B cell (primary cell): ENCODE measurements at regions not wholly inside any gene's neighbourhood (a gene's known extent, or its start where the extent isn't known, plus 50 kb on each side); places are given as distances from the start of the nearest gene placed in this dataset.

Source experiments
- ATAC-seq: fragments of 200-7000 bp; cut with Tn5 transposase; one replicate; pipeline ENCODE4 v1.10.0; 2021; ENCODE audit warnings: low read depth, mild to moderate bottlenecking, moderate number of reproducible peaks, moderate library complexity
- CTCF ChIA-PET: fragments of 350-600 bp; sonication (Branson Sonifier 250); formaldehyde crosslinking; loops from one replicate; lab custom pipeline; 2021; ENCODE audit warnings: antibody characterized with exemption, inconsistent platforms; lab: Charles Lee
- POLR2A ChIA-PET: fragments of 350-600 bp; sonication (Branson Sonifier 250); formaldehyde crosslinking; loops from one replicate; lab custom pipeline; 2021; ENCODE audit warnings: antibody characterized with exemption; lab: Charles Lee
- DNase-seq: peaks from one replicate; pipeline ENCODE4 v3.0.0; 2013
- H2AFZ ChIP-seq: 2 replicates; pipeline ENCODE4 v1.6.1; 2012; ENCODE audit warnings: mild to moderate bottlenecking, low read depth, low read length; ENCODE audit not compliant: insufficient read depth, poor library complexity, severe bottlenecking
- H3K27ac ChIP-seq, 2 donors: 1 replicate in 1 of 2; 2 replicates in 1 of 2; pipeline ENCODE4 v1.5.1; 2012 to 2013; ENCODE audit warnings: low read length in 2 of 2, mild to moderate bottlenecking in 2 of 2, moderate library complexity in 1 of 2
- H3K27me3 ChIP-seq, 4 experiments: fragments of 200-600 bp in 1 of 4; sonication (generic) in 1 of 4; replicated peaks in 1 of 4; 1 replicate in 2 of 4; 2 replicates in 2 of 4; pipeline versions ENCODE4 v1.6.1 to v1.7.0; 2013 to 2016; ENCODE audit warnings: low read length in 3 of 4, mild to moderate bottlenecking in 2 of 4, mixed read lengths in 1 of 4, moderate library complexity in 1 of 4; ENCODE audit not compliant: insufficient read depth in 4 of 4, control insufficient read depth in 3 of 4; ENCODE audit errors: control extremely low read depth in 1 of 4
- H3K36me3 ChIP-seq, 2 experiments: replicated peaks in 1 of 2; 1 replicate in 1 of 2; 2 replicates in 1 of 2; pipeline versions ENCODE4 v1.6.1 to v1.7.1; 2013; ENCODE audit warnings: low read length in 1 of 2; ENCODE audit not compliant: insufficient read depth in 2 of 2, control insufficient read depth in 1 of 2; ENCODE audit errors: control extremely low read depth in 1 of 2, extremely low read depth in 1 of 2
- H3K4me1 ChIP-seq, 2 donors: fragments of 200-600 bp in 1 of 2; sonication (generic) in 1 of 2; 1 replicate in 1 of 2; 2 replicates in 1 of 2; pipeline versions ENCODE4 v1.5.1 to v1.6.1; 2013 to 2017; ENCODE audit warnings: low read length in 2 of 2; ENCODE audit not compliant: control insufficient read depth in 2 of 2, insufficient read depth in 2 of 2
- H3K4me2 ChIP-seq: replicated peaks from 2 replicates; pipeline ENCODE3; 2012; ENCODE audit warnings: mild to moderate bottlenecking, low read depth, low read length; ENCODE audit not compliant: poor library complexity, severe bottlenecking
- H3K4me3 ChIP-seq, 5 experiments: fragments of 200-600 bp in 1 of 5; sonication (generic) in 1 of 5; 1 replicate in 3 of 5; 2 replicates in 2 of 5; pipeline versions ENCODE4 v1.5.1 to v1.7.0; 2011 to 2016; ENCODE audit warnings: low read length in 4 of 5, mild to moderate bottlenecking in 4 of 5, low read depth in 2 of 5, control low read depth in 1 of 5, moderate library complexity in 1 of 5; ENCODE audit not compliant: insufficient read depth in 1 of 5; ENCODE audit errors: control extremely low read depth in 1 of 5, extremely low read depth in 1 of 5
- H3K79me2 ChIP-seq: fragments of 200-600 bp; sonication (generic); one replicate; pipeline ENCODE4 v1.6.0; 2016; ENCODE audit warnings: low read length; ENCODE audit not compliant: control insufficient read depth, insufficient read depth
- H3K9ac ChIP-seq: fragments of 200-600 bp; sonication (generic); 2 replicates; pipeline ENCODE4 v1.6.1; 2017; ENCODE audit warnings: mild to moderate bottlenecking, low read length, moderate library complexity
- H3K9me3 ChIP-seq, 3 donors: one replicate each; pipeline versions ENCODE4 v1.6.1 to v1.7.1; 2013; ENCODE audit warnings: low read length in 2 of 3; ENCODE audit not compliant: control insufficient read depth in 2 of 3, insufficient read depth in 1 of 3; ENCODE audit errors: control extremely low read depth in 1 of 3
- H4K20me1 ChIP-seq: 2 replicates; pipeline ENCODE4 v1.6.0; 2012; ENCODE audit warnings: mild to moderate bottlenecking, low read length; ENCODE audit not compliant: insufficient read depth, control insufficient read depth, poor library complexity, severe bottlenecking
- H3K27ac Mint-ChIP-seq: one replicate; pipeline ENCODE4 v1.8.0; 2021; ENCODE audit warnings: mixed read lengths
- H3K27me3 Mint-ChIP-seq: one replicate; pipeline ENCODE4 v1.8.0; 2021; ENCODE audit warnings: mixed read lengths
- H3K4me1 Mint-ChIP-seq: one replicate; pipeline ENCODE4 v1.8.0; 2021; ENCODE audit warnings: mixed read lengths
- H3K4me3 Mint-ChIP-seq: one replicate; pipeline ENCODE4 v1.8.0; 2021; ENCODE audit warnings: mixed read lengths
- H3K9me3 Mint-ChIP-seq: one replicate; pipeline ENCODE4 v1.8.0; 2022; ENCODE audit warnings: mixed read lengths; ENCODE audit not compliant: insufficient read depth
- CTCF ChIP-seq: fragments of 200-600 bp; IDR thresholded peaks from one replicate; pipeline ENCODE4 v1.8.0; 2022; ENCODE audit warnings: antibody characterized with exemption, mild to moderate bottlenecking
- EZH2 ChIP-seq: IDR thresholded peaks from 2 replicates; pipeline ENCODE4 v1.6.1; 2012; ENCODE audit warnings: borderline replicate concordance, low read depth, mild to moderate bottlenecking, moderate library complexity, low read length; ENCODE audit not compliant: insufficient read depth, poor library complexity, severe bottlenecking
- WGBS: methylation state at CpG from one replicate; pipeline ENCODE4 v1.1.5; 2013; ENCODE audit warnings: missing lambda C conversion rate; ENCODE audit not compliant: insufficient coverage; 5-methylcytosine and 5-hydroxymethylcytosine counted together
- intact Hi-C: fragments of 100-400 bp; cut with micrococcal nuclease; formaldehyde crosslinking; loops from one replicate; pipeline ENCODE4 v1.10.0; 2022

- ATAC-seq (no peak), DNase-seq (no peak)
- ChIA-PET POLR2A (no interaction called here), CTCF (interaction anchor here (1.5 kb wide), 1 partner anchor 194 kb away, joined by 3 read pairs; no protein-coding TSS in a partner anchor)
- Mint-ChIP-seq H3K4me1 (no peaks in the 10 kb centered on the region), H3K4me3 (no peak overlapping the region), H3K27ac (no peak overlapping the region), H3K9me3 (no peaks in the 10 kb centered on the region), H3K27me3 (peaks cover 2% of the 10 kb centered on the region)
- H3K79me2 ChIP-seq, result no peaks in the 10 kb centered on the region
- H3K36me3 ChIP-seq, result no peaks in the 10 kb centered on the region
- 46% methylated on average over 2 of the region's 6 CpGs for WGBS
- no peak overlapping the region for H3K4me3 ChIP-seq
- H3K4me1 ChIP-seq, result no peaks in the 10 kb centered on the region
- H3K4me2 ChIP-seq, result no peak overlapping the region
- intact Hi-C loops, result no loop called here
- no peak overlapping the region for H3K9ac ChIP-seq
- no peak overlapping the region for H2AFZ ChIP-seq
- TF ChIP-seq CTCF, result no peak
- TF ChIP-seq EZH2, result no peak
- H3K9me3 ChIP-seq, result no peaks in the 10 kb centered on the region
- H3K27me3 ChIP-seq, result no peaks in the 10 kb centered on the region
- no peak overlapping the region for H3K27ac ChIP-seq
- H4K20me1 ChIP-seq, result no peaks in the 10 kb centered on the region
Observed at GRCh38 chr3:40779039-40779438, 254.3 kb downstream of the ZNF621 start.

- Histone ChIP-seq H3K27ac (no peak overlapping the region), H2AFZ (no peak overlapping the region), H3K27me3 (no peaks in the 10 kb centered on the region), H3K9ac (no peak overlapping the region), H4K20me1 (no peaks in the 10 kb centered on the region), H3K79me2 (no peaks in the 10 kb centered on the region), H3K4me2 (no peak overlapping the region), H3K4me3 (no peak overlapping the region), H3K4me1 (no peaks in the 10 kb centered on the region), H3K36me3 (no peaks in the 10 kb centered on the region), H3K9me3 (no peaks in the 10 kb centered on the region)
- TF ChIP-seq EZH2 (no peak), CTCF (no peak)
- intact Hi-C loops, result no loop called here
- no peak overlapping the region for H3K27ac Mint-ChIP-seq
- H3K4me3 Mint-ChIP-seq, result no peak overlapping the region
- no peaks in the 10 kb centered on the region for H3K4me1 Mint-ChIP-seq
- H3K27me3 Mint-ChIP-seq, result peaks cover 6% of the 10 kb centered on the region
- CTCF ChIA-PET, result no interaction called here
- POLR2A ChIA-PET, result no interaction called here
- no peak for ATAC-seq
- 64% methylated on average over 19 of the region's 19 CpGs for WGBS
- no peaks in the 10 kb centered on the region for H3K9me3 Mint-ChIP-seq
- no peak for DNase-seq
Observed at GRCh38 chr3:40780291-40780924, 255.6 kb downstream of the ZNF621 start.
